BJ (cell line): ENCODE measurements at regions not wholly inside any gene's neighbourhood (a gene's known extent, or its start where the extent isn't known, plus 50 kb on each side); places are given as distances from the start of the nearest gene placed in this dataset.

Source experiments
- CTCF ChIA-PET: fragments of 350-600 bp; formaldehyde crosslinking; extraction: SDS; loops from one replicate; lab custom pipeline; 2021; ENCODE audit warnings: antibody characterized with exemption, inconsistent platforms; lab: Yijun Ruan, JAX
- POLR2A ChIA-PET: fragments of 300-600 bp; sonication (Branson Sonifier 250); formaldehyde crosslinking; extraction: SDS; loops from one replicate; lab custom pipeline; 2021; ENCODE audit warnings: antibody characterized with exemption; lab: Charles Lee
- DNase-seq: peaks from one replicate; pipeline ENCODE4 v3.0.0-alpha.2; 2011; ENCODE audit warnings: low read depth
- H3K27me3 ChIP-seq: 2 replicates; pipeline ENCODE4 v1.6.0; 2011; ENCODE audit warnings: low read length; ENCODE audit not compliant: control insufficient read depth, insufficient read depth
- H3K36me3 ChIP-seq: 2 replicates; pipeline ENCODE4 v1.5.1; 2011; ENCODE audit warnings: low read length; ENCODE audit not compliant: control insufficient read depth, insufficient read depth
- H3K4me3 ChIP-seq: 2 replicates; pipeline ENCODE4 v1.5.1; 2011; ENCODE audit warnings: low read depth, mild to moderate bottlenecking, control low read depth, low read length
- TF ChIP-seq, protein P1 (sequence below): IDR thresholded peaks from 2 replicates; pipeline ENCODE4 v1.5.1; 2011; ENCODE audit warnings: low read depth, mild to moderate bottlenecking, control low read depth, inconsistent platforms, low read length, moderate library complexity; ENCODE audit not compliant: insufficient read depth

- no peaks in the 10 kb centered on the region for H3K27me3 ChIP-seq
- TF ChIP-seq, protein P1, sequence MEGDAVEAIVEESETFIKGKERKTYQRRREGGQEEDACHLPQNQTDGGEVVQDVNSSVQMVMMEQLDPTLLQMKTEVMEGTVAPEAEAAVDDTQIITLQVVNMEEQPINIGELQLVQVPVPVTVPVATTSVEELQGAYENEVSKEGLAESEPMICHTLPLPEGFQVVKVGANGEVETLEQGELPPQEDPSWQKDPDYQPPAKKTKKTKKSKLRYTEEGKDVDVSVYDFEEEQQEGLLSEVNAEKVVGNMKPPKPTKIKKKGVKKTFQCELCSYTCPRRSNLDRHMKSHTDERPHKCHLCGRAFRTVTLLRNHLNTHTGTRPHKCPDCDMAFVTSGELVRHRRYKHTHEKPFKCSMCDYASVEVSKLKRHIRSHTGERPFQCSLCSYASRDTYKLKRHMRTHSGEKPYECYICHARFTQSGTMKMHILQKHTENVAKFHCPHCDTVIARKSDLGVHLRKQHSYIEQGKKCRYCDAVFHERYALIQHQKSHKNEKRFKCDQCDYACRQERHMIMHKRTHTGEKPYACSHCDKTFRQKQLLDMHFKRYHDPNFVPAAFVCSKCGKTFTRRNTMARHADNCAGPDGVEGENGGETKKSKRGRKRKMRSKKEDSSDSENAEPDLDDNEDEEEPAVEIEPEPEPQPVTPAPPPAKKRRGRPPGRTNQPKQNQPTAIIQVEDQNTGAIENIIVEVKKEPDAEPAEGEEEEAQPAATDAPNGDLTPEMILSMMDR = no peak
- POLR2A ChIA-PET = no interaction called here
- no peaks in the 10 kb centered on the region for H3K36me3 ChIP-seq
- H3K4me3 ChIP-seq = no peak overlapping the region
- CTCF ChIA-PET = no interaction called here
- no peak for DNase-seq
These were observed 579.1 kb downstream of the DHX35 start for GRCh38 chr20:39541136-39541803.

DNA sequence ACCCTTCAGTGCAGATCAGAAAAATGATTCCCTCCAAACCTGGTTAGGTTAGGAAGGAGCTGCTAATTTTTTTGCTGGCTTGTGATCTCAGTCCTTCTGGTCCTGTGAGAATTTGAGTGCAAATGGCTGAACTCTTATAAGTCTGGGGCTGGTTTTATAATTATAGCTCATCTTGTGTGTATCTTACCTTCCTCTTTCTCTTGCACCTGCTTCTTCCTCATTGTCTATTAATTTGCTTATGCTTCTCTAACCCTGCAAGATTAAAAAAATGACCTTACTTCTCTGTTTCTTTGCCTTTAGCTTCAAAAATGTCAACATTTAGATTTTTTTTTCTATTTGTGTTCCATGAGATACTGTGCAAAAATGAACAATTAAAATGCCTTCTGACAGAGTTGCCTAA is 576.2 kb downstream of the DHX35 start:
- POLR2A ChIA-PET = no interaction called here
- Histone ChIP-seq H3K36me3 (no peaks in the 10 kb centered on the region), H3K4me3 (no peak overlapping the region), H3K27me3 (no peaks in the 10 kb centered on the region)
- TF ChIP-seq, protein P1 = no peak
- no peak for DNase-seq
- CTCF ChIA-PET = no interaction called here

DNA sequence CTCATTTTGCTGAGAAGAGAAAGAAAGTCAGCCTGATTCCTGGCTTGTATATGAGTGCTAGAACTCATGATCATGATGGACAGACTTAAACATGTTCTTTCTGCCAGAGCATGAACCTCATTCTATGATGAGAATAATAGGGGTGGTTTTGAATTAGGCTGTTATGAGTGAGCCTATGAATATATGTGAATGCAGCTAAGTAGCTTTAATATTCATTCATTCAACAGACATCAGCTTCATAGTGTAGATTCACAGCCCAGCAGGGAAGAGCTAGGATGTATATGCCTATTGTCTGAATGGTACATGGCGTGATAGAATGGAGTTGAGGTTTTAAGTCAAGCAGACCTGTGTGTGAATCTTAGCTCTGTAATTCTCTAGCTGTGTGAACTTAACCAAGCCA is 573.2 kb downstream of the DHX35 start:
- Histone ChIP-seq H3K27me3 (no peaks in the 10 kb centered on the region), H3K36me3 (no peaks in the 10 kb centered on the region), H3K4me3 (no peak overlapping the region)
- DNase-seq = no peak
- CTCF ChIA-PET = no interaction called here
- TF ChIP-seq, protein P1 = no peak
- POLR2A ChIA-PET = no interaction called here

GRCh38 chr20:39534846-39535245 is 572.7 kb downstream of the DHX35 start:
- ChIA-PET CTCF (no interaction called here), POLR2A (no interaction called here)
- no peaks in the 10 kb centered on the region for H3K27me3 ChIP-seq
- TF ChIP-seq, protein P1 = no peak
- no peaks in the 10 kb centered on the region for H3K36me3 ChIP-seq
- no peak for DNase-seq
- no peak overlapping the region for H3K4me3 ChIP-seq

DNA sequence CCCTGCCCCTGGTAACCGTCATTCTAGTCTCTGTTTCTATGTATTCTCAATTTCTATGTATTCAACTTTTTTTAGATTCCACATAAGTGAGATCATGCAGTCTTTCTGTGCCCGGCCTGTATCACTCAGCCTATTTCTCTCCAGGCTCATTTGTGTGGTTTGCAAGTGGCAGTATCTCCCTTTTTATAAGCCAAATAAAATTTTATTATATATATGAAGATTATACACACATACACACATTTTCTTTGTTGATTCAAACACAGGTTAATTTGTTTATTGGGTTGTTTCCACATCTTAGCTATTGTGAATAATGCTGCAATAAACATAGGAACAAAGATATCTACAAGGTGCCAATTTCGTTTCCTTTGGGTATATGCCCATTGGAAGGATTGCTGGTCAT is 571.7 kb downstream of the DHX35 start:
- no peaks in the 10 kb centered on the region for H3K36me3 ChIP-seq
- no peak overlapping the region for H3K4me3 ChIP-seq
- ChIA-PET CTCF (no interaction called here), POLR2A (no interaction called here)
- no peaks in the 10 kb centered on the region for H3K27me3 ChIP-seq
- TF ChIP-seq, protein P1 = no peak
- DNase-seq = no peak
